IMR-90 (cell line): ENCODE measurements at regions not wholly inside any gene's neighbourhood (a gene's known extent, or its start where the extent isn't known, plus 50 kb on each side); places are given as distances from the start of the nearest gene placed in this dataset.

ENCODE experiments used
- ATAC-seq: fragments of 200-7000 bp; cut with Tn5 transposase; 2 replicates; pipeline ENCODE4 v1.9.1; 2020; ENCODE audit warnings: low read depth, mild to moderate bottlenecking, moderate library complexity
- BruUV-seq: library from RNA; stranded (reverse); fragments of 400-500 nt; replicated peaks from 2 replicates; lab custom pipeline; 2021; lab: Mats Ljungman, UMichigan
- CTCF ChIA-PET: fragments of 300-600 bp; formaldehyde crosslinking; extraction: SDS; loops from one replicate; lab custom pipeline; 2021; ENCODE audit warnings: antibody characterized with exemption; lab: Yijun Ruan, JAX
- POLR2A ChIA-PET: fragments of 300-600 bp; sonication (Branson Sonifier 250); formaldehyde crosslinking; loops from one replicate; lab custom pipeline; 2022; ENCODE audit warnings: antibody characterized with exemption; ENCODE audit not compliant: unreplicated experiment; lab: Charles Lee
- DNase-seq: peaks from one replicate; pipeline ENCODE4 v3.0.0; 2013
- H2AFZ ChIP-seq: replicated peaks from 2 replicates; pipeline ENCODE3; 2013; ENCODE audit warnings: low read length, mild to moderate bottlenecking; ENCODE audit not compliant: poor library complexity
- H2AK5ac ChIP-seq: 2 replicates; pipeline ENCODE4 v1.6.1; 2013; ENCODE audit warnings: low read depth, low read length, inconsistent platforms
- H2AK9ac ChIP-seq: replicated peaks from 2 replicates; pipeline ENCODE3; 2013; ENCODE audit warnings: mild to moderate bottlenecking, low read depth, low read length, moderate library complexity; ENCODE audit not compliant: poor library complexity
- H2BK120ac ChIP-seq: 2 replicates; pipeline ENCODE4 v1.6.1; 2013; ENCODE audit warnings: low read depth, low read length, inconsistent platforms
- H2BK15ac ChIP-seq: 3 replicates; pipeline ENCODE4 v1.6.1; 2013; ENCODE audit warnings: low read depth, low read length, inconsistent platforms
- H2BK20ac ChIP-seq: 2 replicates; pipeline ENCODE4 v1.6.1; 2013; ENCODE audit warnings: low read depth, mild to moderate bottlenecking, inconsistent platforms, low read length, moderate library complexity
- H2BK5ac ChIP-seq: 2 replicates; pipeline ENCODE4 v1.6.1; 2013; ENCODE audit warnings: mild to moderate bottlenecking, low read depth, low read length, inconsistent platforms; ENCODE audit not compliant: poor library complexity, severe bottlenecking
- H3K14ac ChIP-seq: replicated peaks from 2 replicates; pipeline ENCODE4 v1.6.1; 2013; ENCODE audit warnings: low read depth, low read length, inconsistent platforms
- H3K18ac ChIP-seq: 2 replicates; pipeline ENCODE4 v1.6.1; 2013; ENCODE audit warnings: low read depth, low read length, control low read depth
- H3K23ac ChIP-seq: 2 replicates; pipeline ENCODE4 v1.6.1; 2013; ENCODE audit warnings: low read depth, low read length, inconsistent platforms
- H3K27ac ChIP-seq: 2 replicates; pipeline ENCODE4 v1.5.1; 2013; ENCODE audit warnings: mild to moderate bottlenecking, control low read depth, low read length; ENCODE audit not compliant: insufficient read depth
- H3K27me3 ChIP-seq: 2 replicates; pipeline ENCODE4 v1.6.1; 2013; ENCODE audit warnings: low read length; ENCODE audit not compliant: control insufficient read depth, insufficient read depth
- H3K36me3 ChIP-seq: 2 replicates; pipeline ENCODE4 v1.6.1; 2013; ENCODE audit warnings: low read length, mixed read lengths; ENCODE audit not compliant: control insufficient read depth, insufficient read depth
- H3K4ac ChIP-seq: 2 replicates; pipeline ENCODE4 v1.6.1; 2013; ENCODE audit warnings: low read depth, low read length, inconsistent platforms
- H3K4me1 ChIP-seq: 2 replicates; pipeline ENCODE4 v1.6.1; 2013; ENCODE audit warnings: low read length, mixed read lengths; ENCODE audit not compliant: control insufficient read depth, insufficient read depth
- H3K4me2 ChIP-seq: 2 replicates; pipeline ENCODE4 v1.6.1; 2013; ENCODE audit warnings: low read depth, mild to moderate bottlenecking, control low read depth, low read length, moderate library complexity
- H3K4me3 ChIP-seq: 2 replicates; pipeline ENCODE4 v1.5.1; 2013; ENCODE audit warnings: low read depth, mild to moderate bottlenecking, control low read depth, low read length, moderate library complexity; ENCODE audit not compliant: insufficient read depth
- H3K56ac ChIP-seq: 2 replicates; pipeline ENCODE4 v1.6.1; 2013; ENCODE audit warnings: low read length, inconsistent platforms; ENCODE audit not compliant: insufficient read depth; ENCODE audit errors: extremely low read depth
- H3K79me1 ChIP-seq, 2 experiments: 2 replicates each; pipeline ENCODE4 v1.6.1; 2013; ENCODE audit warnings: low read length in 2 of 2, inconsistent platforms in 1 of 2, low read depth in 1 of 2
- H3K9ac ChIP-seq: 2 replicates; pipeline ENCODE4 v1.6.1; 2013; ENCODE audit warnings: low read depth, low read length, control low read depth
- H3K9me1 ChIP-seq: 2 replicates; pipeline ENCODE4 v1.6.1; 2013; ENCODE audit warnings: low read length, inconsistent platforms; ENCODE audit not compliant: insufficient read depth
- H3K9me3 ChIP-seq: 2 replicates; pipeline ENCODE4 v1.6.1; 2013; ENCODE audit warnings: low read length; ENCODE audit not compliant: control insufficient read depth, insufficient read depth
- H4K20me1 ChIP-seq: 2 replicates; pipeline ENCODE4 v1.6.1; 2013; ENCODE audit warnings: low read length, inconsistent platforms; ENCODE audit not compliant: insufficient read depth
- H4K5ac ChIP-seq: 2 replicates; pipeline ENCODE4 v1.6.1; 2013; ENCODE audit warnings: mild to moderate bottlenecking, low read depth, low read length, control low read depth
- H4K8ac ChIP-seq, 2 experiments: 2 replicates each; pipeline ENCODE4 v1.6.1; 2013; ENCODE audit warnings: low read depth in 2 of 2, low read length in 2 of 2, control low read depth in 1 of 2, inconsistent platforms in 1 of 2
- H4K91ac ChIP-seq: 2 replicates; pipeline ENCODE4 v1.6.1; 2013; ENCODE audit warnings: low read depth, low read length, inconsistent platforms; ENCODE audit not compliant: insufficient read depth
- BHLHE40 ChIP-seq: fragments of 150-350 bp; IDR thresholded peaks from 2 replicates; pipeline ENCODE4 v1.6.1; 2016; ENCODE audit warnings: mild to moderate bottlenecking, low read depth, low read length
- CHD1 ChIP-seq: IDR thresholded peaks from 2 replicates; pipeline ENCODE4 v1.6.1; 2012; ENCODE audit warnings: low read depth, low read length, improper control_type of control experiment
- FOS ChIP-seq: fragments of 150-350 bp; IDR thresholded peaks from 2 replicates; pipeline ENCODE4 v1.6.1; 2016; ENCODE audit warnings: low read depth, low read length
- MAFK ChIP-seq: IDR thresholded peaks from 2 replicates; pipeline ENCODE4 v1.6.1; 2012; ENCODE audit warnings: low read depth, low read length, improper control_type of control experiment
- MAZ ChIP-seq: IDR thresholded peaks from 2 replicates; pipeline ENCODE4 v1.6.1; 2012; ENCODE audit warnings: low read depth, mild to moderate bottlenecking, low read length, improper control_type of control experiment, moderate library complexity, borderline replicate concordance
- NFE2L2 ChIP-seq: fragments of 150-350 bp; IDR thresholded peaks from 2 replicates; pipeline ENCODE4 v1.6.1; 2016; ENCODE audit warnings: low read depth, mild to moderate bottlenecking, low read length
- RAD21 ChIP-seq: IDR thresholded peaks from 2 replicates; pipeline ENCODE4 v1.6.1; 2012; ENCODE audit warnings: low read length, improper control_type of control experiment
- RCOR1 ChIP-seq: IDR thresholded peaks from 2 replicates; pipeline ENCODE4 v1.6.1; 2012; ENCODE audit warnings: mild to moderate bottlenecking, low read length, improper control_type of control experiment; ENCODE audit not compliant: insufficient replicate concordance
- RFX5 ChIP-seq: IDR thresholded peaks from 2 replicates; pipeline ENCODE4 v1.8.0; 2012; ENCODE audit warnings: low read depth, mild to moderate bottlenecking, low read length, moderate library complexity
- SMC3 ChIP-seq: fragments of 150-350 bp; IDR thresholded peaks from 2 replicates; pipeline ENCODE4 v1.6.1; 2016; ENCODE audit warnings: low read depth, mild to moderate bottlenecking, antibody characterized with exemption, low read length, moderate library complexity
- WGBS, 2 experiments: methylation state at CpG; one replicate each; pipeline versions ENCODE4 v1.1.5 to v1.1.7; 2013; ENCODE audit warnings: missing lambda C conversion rate in 2 of 2; ENCODE audit not compliant: insufficient read length in 1 of 2; ENCODE audit errors: extremely low coverage in 2 of 2; 5-methylcytosine and 5-hydroxymethylcytosine counted together
- dilution Hi-C: fragments of 300-500 bp; cut with HindIII; formaldehyde crosslinking; loops from one replicate; pipeline ENCODE4 v1.14.3; 2018; ENCODE audit warnings: low sequenced_read_pairs; ENCODE audit not compliant: unreplicated experiment
- in situ Hi-C: fragments of 300-500 bp; cut with MboI; formaldehyde crosslinking; loops from 3 replicates; pipeline ENCODE4 v1.14.3; 2019; ENCODE audit warnings: low sequenced_read_pairs, inconsistent platforms, mixed read lengths
- intact Hi-C: fragments of 100-400 bp; cut with micrococcal nuclease; formaldehyde crosslinking; loops from 2 replicates; pipeline ENCODE4 v1.10.0; 2022
- TF ChIP-seq, protein P1 (sequence below): fragments of 150-350 bp; IDR thresholded peaks from 2 replicates; pipeline ENCODE4 v1.6.1; 2017; ENCODE audit warnings: mild to moderate bottlenecking, antibody characterized with exemption, low read length, low read depth
- TF ChIP-seq, protein P2 (sequence below): fragments of 150-350 bp; IDR thresholded peaks from 2 replicates; pipeline ENCODE4 v1.6.1; 2016; ENCODE audit warnings: low read depth, mild to moderate bottlenecking, low read length, moderate library complexity, borderline replicate concordance
- TF ChIP-seq, protein P3 (sequence below): conservative IDR thresholded peaks from 2 replicates; pipeline ENCODE4 v1.5.1; 2012; ENCODE audit warnings: mild to moderate bottlenecking, low read depth, low read length, improper control_type of control experiment

DNA sequence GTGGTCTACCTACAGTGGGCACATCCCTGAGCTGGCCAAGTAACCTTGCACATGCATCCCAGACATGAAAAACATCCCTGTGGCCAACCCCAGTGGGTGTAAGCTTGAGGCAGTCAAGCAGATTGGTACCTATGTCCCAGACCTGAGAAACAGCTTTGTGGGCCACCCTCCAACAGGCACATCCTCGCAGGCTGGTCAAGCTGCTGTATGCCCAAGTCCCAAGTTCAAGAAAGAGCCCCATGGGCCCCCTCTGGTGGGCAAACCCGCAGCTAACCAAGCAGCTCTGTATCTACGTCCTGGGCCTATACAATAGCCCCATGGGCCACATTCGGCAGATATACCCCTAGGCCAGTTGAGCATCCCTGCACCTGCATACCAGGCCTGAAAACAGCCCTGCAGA, 186.3 kb upstream of the GPR149 start:
- dilution Hi-C loops, result no loop called here
- no peak overlapping the region for H3K27ac ChIP-seq
- H3K36me3 ChIP-seq, result no peaks in the 10 kb centered on the region
- no peak overlapping the region for H4K5ac ChIP-seq
- no peak overlapping the region for H2AK5ac ChIP-seq
- no TSS peak for BruUV-seq
- TF ChIP-seq MAFK (no peak), RFX5 (no peak), SMC3 (no peak), FOS (no peak), RCOR1 (no peak), MAZ (no peak), NFE2L2 (no peak), BHLHE40 (no peak), CHD1 (no peak), RAD21 (no peak)
- TF ChIP-seq, protein P1, sequence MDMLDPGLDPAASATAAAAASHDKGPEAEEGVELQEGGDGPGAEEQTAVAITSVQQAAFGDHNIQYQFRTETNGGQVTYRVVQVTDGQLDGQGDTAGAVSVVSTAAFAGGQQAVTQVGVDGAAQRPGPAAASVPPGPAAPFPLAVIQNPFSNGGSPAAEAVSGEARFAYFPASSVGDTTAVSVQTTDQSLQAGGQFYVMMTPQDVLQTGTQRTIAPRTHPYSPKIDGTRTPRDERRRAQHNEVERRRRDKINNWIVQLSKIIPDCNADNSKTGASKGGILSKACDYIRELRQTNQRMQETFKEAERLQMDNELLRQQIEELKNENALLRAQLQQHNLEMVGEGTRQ, result no peak
- TF ChIP-seq, protein P2, sequence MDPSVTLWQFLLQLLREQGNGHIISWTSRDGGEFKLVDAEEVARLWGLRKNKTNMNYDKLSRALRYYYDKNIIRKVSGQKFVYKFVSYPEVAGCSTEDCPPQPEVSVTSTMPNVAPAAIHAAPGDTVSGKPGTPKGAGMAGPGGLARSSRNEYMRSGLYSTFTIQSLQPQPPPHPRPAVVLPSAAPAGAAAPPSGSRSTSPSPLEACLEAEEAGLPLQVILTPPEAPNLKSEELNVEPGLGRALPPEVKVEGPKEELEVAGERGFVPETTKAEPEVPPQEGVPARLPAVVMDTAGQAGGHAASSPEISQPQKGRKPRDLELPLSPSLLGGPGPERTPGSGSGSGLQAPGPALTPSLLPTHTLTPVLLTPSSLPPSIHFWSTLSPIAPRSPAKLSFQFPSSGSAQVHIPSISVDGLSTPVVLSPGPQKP, result no peak
- TF ChIP-seq, protein P3, sequence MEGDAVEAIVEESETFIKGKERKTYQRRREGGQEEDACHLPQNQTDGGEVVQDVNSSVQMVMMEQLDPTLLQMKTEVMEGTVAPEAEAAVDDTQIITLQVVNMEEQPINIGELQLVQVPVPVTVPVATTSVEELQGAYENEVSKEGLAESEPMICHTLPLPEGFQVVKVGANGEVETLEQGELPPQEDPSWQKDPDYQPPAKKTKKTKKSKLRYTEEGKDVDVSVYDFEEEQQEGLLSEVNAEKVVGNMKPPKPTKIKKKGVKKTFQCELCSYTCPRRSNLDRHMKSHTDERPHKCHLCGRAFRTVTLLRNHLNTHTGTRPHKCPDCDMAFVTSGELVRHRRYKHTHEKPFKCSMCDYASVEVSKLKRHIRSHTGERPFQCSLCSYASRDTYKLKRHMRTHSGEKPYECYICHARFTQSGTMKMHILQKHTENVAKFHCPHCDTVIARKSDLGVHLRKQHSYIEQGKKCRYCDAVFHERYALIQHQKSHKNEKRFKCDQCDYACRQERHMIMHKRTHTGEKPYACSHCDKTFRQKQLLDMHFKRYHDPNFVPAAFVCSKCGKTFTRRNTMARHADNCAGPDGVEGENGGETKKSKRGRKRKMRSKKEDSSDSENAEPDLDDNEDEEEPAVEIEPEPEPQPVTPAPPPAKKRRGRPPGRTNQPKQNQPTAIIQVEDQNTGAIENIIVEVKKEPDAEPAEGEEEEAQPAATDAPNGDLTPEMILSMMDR, result no peak
- no peaks in the 10 kb centered on the region for H3K4me1 ChIP-seq
- H3K9me3 ChIP-seq, result peaks cover 7% of the 10 kb centered on the region
- no peak overlapping the region for H3K9ac ChIP-seq
- no peak overlapping the region for H3K56ac ChIP-seq
- no peak overlapping the region for H4K8ac ChIP-seq
- H4K91ac ChIP-seq, result no peak overlapping the region
- no peaks in the 10 kb centered on the region for H4K20me1 ChIP-seq
- H3K23ac ChIP-seq, result no peak overlapping the region
- H2AK9ac ChIP-seq, result no peak overlapping the region
- no peak overlapping the region for H2AFZ ChIP-seq
- H3K27me3 ChIP-seq, result no peaks in the 10 kb centered on the region
- H3K4ac ChIP-seq, result no peak overlapping the region
- POLR2A ChIA-PET, result no interaction called here
- in situ Hi-C loops, result no loop called here
- no peaks in the 10 kb centered on the region for H3K9me1 ChIP-seq
- H2BK20ac ChIP-seq, result no peak overlapping the region
- H2BK15ac ChIP-seq, result no peak overlapping the region
- 51% methylated on average over 4 of the region's 4 CpGs; no CpG with 5 or more reads in 1 of the 2 experiments for WGBS, 2 experiments
- H2BK5ac ChIP-seq, result no peak overlapping the region
- H3K4me2 ChIP-seq, result no peak overlapping the region
- DNase-seq (no peak), ATAC-seq (no peak)
- CTCF ChIA-PET, result no interaction called here
- no peak overlapping the region for H3K4me3 ChIP-seq
- H3K18ac ChIP-seq, result no peak overlapping the region
- intact Hi-C loops, result no loop called here
- no peaks in the 10 kb centered on the region for H3K79me1 ChIP-seq
- H2BK120ac ChIP-seq, result no peak overlapping the region
- H3K14ac ChIP-seq, result no peak overlapping the region
